ENCODE measurements at regions not wholly inside any gene's neighbourhood (a gene's known extent, or its start where the extent isn't known, plus 50 kb on each side); places are given as distances from the start of the nearest gene placed in this dataset.
A peak's percentile ranks its signal among the peaks of the same experiment; 100 is the strongest.
"Not testable (repeated sequence)": the region's sequence is repeated elsewhere in the genome, so short reads cannot be mapped to it uniquely, and the experiment has no call there.

GRCh38 chr1:47523835-47524215 lies 86.0 kb downstream of the FOXD2 start:
- DNase-seq = peak; percentile 68 to 83

GRCh38 chr1:47524272-47524671 lies 86.4 kb downstream of the FOXD2 start:
- DNase-seq = no peak

- peak; percentile 31 to 36 for DNase-seq
These were observed 89.9 kb downstream of the FOXD2 start for GRCh38 chr1:47527653-47528272.

GRCh38 chr1:47529520-47530098 lies 91.8 kb downstream of the FOXD2 start:
- DNase-seq = no peak

GRCh38 chr1:47532921-47533792 lies 95.3 kb downstream of the FOXD2 start:
- DNase-seq = no peak

- no peak for DNase-seq
These were observed 96.0 kb downstream of the FOXD2 start for GRCh38 chr1:47533793-47534328.

- no peak for DNase-seq
These were observed 96.6 kb downstream of the FOXD2 start for GRCh38 chr1:47534436-47534835.

GRCh38 chr1:47536646-47537118 lies 98.8 kb downstream of the FOXD2 start:
- peak in 1 of 2 experiments; percentile 18 for DNase-seq

GRCh38 chr1:47537268-47537667 lies 99.4 kb downstream of the FOXD2 start:
- no peak for DNase-seq

GRCh38 chr1:47537966-47538365 lies 100.1 kb downstream of the FOXD2 start:
- no peak for DNase-seq

GRCh38 chr1:47538530-47538929 lies 100.7 kb downstream of the FOXD2 start:
- not testable (repeated sequence) for DNase-seq

GRCh38 chr1:47541705-47542104 lies 103.9 kb downstream of the FOXD2 start:
- DNase-seq = not testable (repeated sequence)

GRCh38 chr1:47543089-47543488 lies 105.2 kb downstream of the FOXD2 start:
- DNase-seq = not testable (repeated sequence)

GRCh38 chr1:47545912-47546483 lies 108.2 kb downstream of the FOXD2 start:
- DNase-seq = no peak

GRCh38 chr1:47547753-47548573 lies 110.1 kb downstream of the FOXD2 start:
- no peak for DNase-seq

GRCh38 chr1:47548637-47549036 lies 110.8 kb downstream of the FOXD2 start:
- DNase-seq = no peak

- DNase-seq = no peak
These were observed 111.7 kb downstream of the FOXD2 start for GRCh38 chr1:47549532-47549931.

GRCh38 chr1:47550929-47551328 lies 113.1 kb downstream of the FOXD2 start:
- DNase-seq = no peak

- DNase-seq = no peak
These were observed 114.2 kb downstream of the FOXD2 start for GRCh38 chr1:47551971-47552528.

- DNase-seq = no peak
These were observed 116.2 kb downstream of the FOXD2 start for GRCh38 chr1:47554082-47554481.

- DNase-seq = no peak
These were observed 117.1 kb downstream of the FOXD2 start for GRCh38 chr1:47554901-47555300.

GRCh38 chr1:47555306-47555705 lies 117.5 kb downstream of the FOXD2 start:
- no peak for DNase-seq
